ENCODE measurements at regions not wholly inside any gene's neighbourhood (a gene's known extent, or its start where the extent isn't known, plus 50 kb on each side); places are given as distances from the start of the nearest gene placed in this dataset.

DNA sequence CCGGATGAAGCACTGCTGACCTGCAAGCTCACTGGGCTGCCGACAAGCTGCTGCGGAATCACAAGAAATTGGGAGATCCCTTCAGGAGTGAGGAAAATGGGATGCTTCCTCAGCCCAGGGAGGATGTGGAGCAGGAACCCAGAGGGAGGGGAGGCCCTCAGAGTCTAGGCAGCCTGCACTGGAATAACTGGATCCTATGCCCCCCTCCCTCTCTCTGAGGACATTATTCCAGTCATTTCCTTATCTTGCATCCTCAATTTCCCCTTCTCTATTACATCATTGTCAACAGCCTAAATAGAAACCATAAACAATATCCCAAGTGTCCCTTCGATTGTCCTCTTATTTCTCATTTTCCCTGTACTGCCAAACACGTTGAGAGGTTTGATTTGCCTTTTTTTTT, 169.0 kb downstream of the OPA1 start:
- H4K20me1 ChIP-seq (ENCODE audit: control insufficient read depth, insufficient read depth, insufficient read length) = no peaks in the 10 kb centered on the region

More for the DNA sequence above, 169.0 kb downstream of the OPA1 start:
- H3K4me3 Mint-ChIP-seq = no peak overlapping the region
- H3K79me1 ChIP-seq (ENCODE audit: insufficient read depth, low read depth, low read length, poor library complexity, severe bottlenecking) = no peaks in the 10 kb centered on the region
- H3K4me2 ChIP-seq (ENCODE audit: insufficient read depth, insufficient read length, low read length) = no peak overlapping the region
- no peak overlapping the region for H3K9ac ChIP-seq (ENCODE audit: extremely low read depth, insufficient read length, low read length)
- H3K4ac ChIP-seq (ENCODE audit: low read depth, low read length) = no peak overlapping the region
- H2AFZ ChIP-seq (ENCODE audit: low read length) = no peak overlapping the region
- H2AK5ac ChIP-seq (ENCODE audit: insufficient read length, low read length) = no peak overlapping the region
- no peak overlapping the region for H3T11ph ChIP-seq (ENCODE audit: low read length)
- H3K23me2 ChIP-seq (ENCODE audit: insufficient read length, low read depth, low read length, poor library complexity, severe bottlenecking) = no peaks in the 10 kb centered on the region
- no peak for DNase-seq
- H2BK120ac ChIP-seq (ENCODE audit: low read depth, low read length, poor library complexity, severe bottlenecking) = no peak overlapping the region
- H3K79me2 ChIP-seq (ENCODE audit: insufficient read depth, low read length) = no peaks in the 10 kb centered on the region
- H3K27me3 ChIP-seq (ENCODE audit: insufficient read depth, low read length) = no peaks in the 10 kb centered on the region
- TF ChIP-seq, protein P1, sequence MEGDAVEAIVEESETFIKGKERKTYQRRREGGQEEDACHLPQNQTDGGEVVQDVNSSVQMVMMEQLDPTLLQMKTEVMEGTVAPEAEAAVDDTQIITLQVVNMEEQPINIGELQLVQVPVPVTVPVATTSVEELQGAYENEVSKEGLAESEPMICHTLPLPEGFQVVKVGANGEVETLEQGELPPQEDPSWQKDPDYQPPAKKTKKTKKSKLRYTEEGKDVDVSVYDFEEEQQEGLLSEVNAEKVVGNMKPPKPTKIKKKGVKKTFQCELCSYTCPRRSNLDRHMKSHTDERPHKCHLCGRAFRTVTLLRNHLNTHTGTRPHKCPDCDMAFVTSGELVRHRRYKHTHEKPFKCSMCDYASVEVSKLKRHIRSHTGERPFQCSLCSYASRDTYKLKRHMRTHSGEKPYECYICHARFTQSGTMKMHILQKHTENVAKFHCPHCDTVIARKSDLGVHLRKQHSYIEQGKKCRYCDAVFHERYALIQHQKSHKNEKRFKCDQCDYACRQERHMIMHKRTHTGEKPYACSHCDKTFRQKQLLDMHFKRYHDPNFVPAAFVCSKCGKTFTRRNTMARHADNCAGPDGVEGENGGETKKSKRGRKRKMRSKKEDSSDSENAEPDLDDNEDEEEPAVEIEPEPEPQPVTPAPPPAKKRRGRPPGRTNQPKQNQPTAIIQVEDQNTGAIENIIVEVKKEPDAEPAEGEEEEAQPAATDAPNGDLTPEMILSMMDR (conservative IDR thresholded peaks at IDR 0.05) = no peak
- H3K9me3 Mint-ChIP-seq = peaks cover 19 to 23% of the 10 kb centered on the region in 2 experiments
- no peak overlapping the region for H4K5ac ChIP-seq (ENCODE audit: insufficient read length, low read depth, low read length)
- no peak overlapping the region for H4K8ac ChIP-seq (replicated peaks; ENCODE audit: insufficient read length, low read depth, low read length)
- no peak overlapping the region for H3K14ac ChIP-seq (ENCODE audit: insufficient read depth, low read length)
- peaks cover 2% of the 10 kb centered on the region for H3K27me3 Mint-ChIP-seq (ENCODE audit: low read depth)
- no CpG with 5 or more reads among the region's 5 CpGs for WGBS (ENCODE audit: extremely low coverage, insufficient read length, low lambda C conversion rate)
- no peak overlapping the region for H3K27ac Mint-ChIP-seq
- H2BK12ac ChIP-seq (ENCODE audit: insufficient read length, low read depth, low read length) = no peak overlapping the region
- no peak overlapping the region for H4K91ac ChIP-seq (ENCODE audit: insufficient read length, low read depth, low read length)
- H3K36me3 Mint-ChIP-seq (ENCODE audit: insufficient read depth in 1 of 3, low read depth in 3 of 3) = peaks cover 0 to 22% (median 8%) of the 10 kb centered on the region in 3 experiments; a peak in 5 of 7 replicates
- H2BK5ac ChIP-seq (ENCODE audit: insufficient read length, low read length) = no peak overlapping the region
- H3K4me1 Mint-ChIP-seq = no peaks in the 10 kb centered on the region
- no peak overlapping the region for H3K27ac ChIP-seq (ENCODE audit: insufficient read length, low read depth, low read length)
- H3K9me3 ChIP-seq (ENCODE audit: control insufficient read depth, low read depth, low read length) = peaks cover 6% of the 10 kb centered on the region
- H2BK15ac ChIP-seq (ENCODE audit: low read depth, low read length) = no peak overlapping the region
- H3K4me1 ChIP-seq (ENCODE audit: insufficient read depth, low read length) = no peaks in the 10 kb centered on the region
- no peak overlapping the region for H3K18ac ChIP-seq (ENCODE audit: insufficient read length, low read depth, low read length)
- H2BK20ac ChIP-seq (ENCODE audit: low read depth, low read length, poor library complexity, severe bottlenecking) = no peak overlapping the region
- H3K56ac ChIP-seq (ENCODE audit: insufficient read length, low read depth, low read length) = no peak overlapping the region
- H3K23ac ChIP-seq (ENCODE audit: insufficient read length, low read depth, low read length) = no peak overlapping the region

All from H9 (cell line).